Peyer's patch (tissue), 4 donors: ENCODE measurements at regions not wholly inside any gene's neighbourhood (a gene's known extent, or its start where the extent isn't known, plus 50 kb on each side); places are given as distances from the start of the nearest gene placed in this dataset.

Source experiments
- DNase-seq, 3 donors: peaks; one replicate each; pipeline ENCODE4 v3.0.0-alpha.2; 2017 to 2019
- H3K27ac ChIP-seq, 4 donors: fragments of 200-600 bp; sonication (generic); one replicate each; pipeline ENCODE4 v1.5.1; 2016 to 2019
- H3K27me3 ChIP-seq, 2 donors: fragments of 200-600 bp; sonication (generic); one replicate each; pipeline ENCODE4 v1.5.1; 2019
- H3K36me3 ChIP-seq, 3 donors: fragments of 200-600 bp; sonication (generic); one replicate each; pipeline ENCODE4 v1.5.1; 2016 to 2019
- H3K4me1 ChIP-seq, 4 donors: fragments of 200-600 bp; sonication (generic); one replicate each; pipeline ENCODE4 v1.5.1; 2016 to 2019
- H3K4me3 ChIP-seq, 4 donors: fragments of 200-600 bp; sonication (generic); 1 replicate in 3 of 4; 2 replicates in 1 of 4; pipeline ENCODE4 v1.5.1; 2016 to 2019; ENCODE audit warnings: mild to moderate bottlenecking in 1 of 4
- H3K9me3 ChIP-seq, 4 donors: fragments of 200-600 bp; sonication (generic); one replicate each; pipeline ENCODE4 v1.5.1; 2016 to 2019; ENCODE audit warnings: mild to moderate bottlenecking in 1 of 4
- CTCF ChIP-seq, 6 experiments: fragments of 450-650 bp in 4 of 6; fragments of 200-600 bp in 2 of 6; sonication (generic) in 1 of 6; IDR thresholded peaks; one replicate each; pipeline ENCODE4 v1.5.1; 2017 to 2019; ENCODE audit warnings: antibody characterized with exemption in 6 of 6, mild to moderate bottlenecking in 3 of 6, moderate library complexity in 1 of 6
- POLR2A ChIP-seq, 2 donors: fragments of 450-650 bp; IDR thresholded peaks; one replicate each; pipeline ENCODE4 v1.5.1; 2017; ENCODE audit warnings: antibody characterized with exemption in 2 of 2, mild to moderate bottlenecking in 2 of 2, moderate library complexity in 2 of 2

DNA sequence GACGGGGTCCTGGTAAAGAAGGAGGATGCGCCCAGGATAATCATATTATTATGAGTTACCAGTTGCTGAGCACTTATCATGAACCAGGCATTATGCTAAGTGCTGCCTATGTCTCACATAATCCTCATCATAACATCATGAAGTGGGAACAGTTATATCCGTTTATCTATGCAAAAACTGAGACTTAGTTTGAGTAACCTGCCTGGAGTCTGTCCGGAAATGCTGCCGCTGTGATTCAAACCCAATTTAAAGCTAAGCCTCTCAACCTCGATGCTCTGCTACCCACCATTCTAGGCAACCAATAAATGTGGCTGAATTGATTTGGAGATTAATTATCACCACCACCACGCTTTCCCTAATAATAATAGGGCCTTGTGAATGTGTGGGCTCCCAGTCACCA is 111.5 kb upstream of the CLMP start:
- Histone ChIP-seq H3K27ac (no peak overlapping the region), H3K27me3 (no peaks in the 10 kb centered on the region), H3K36me3 (no peaks in the 10 kb centered on the region), H3K4me1 (peaks cover 0 to 10% (median 2%) of the 10 kb centered on the region in 4 donors), H3K4me3 (no peak overlapping the region), H3K9me3 (no peaks in the 10 kb centered on the region)
- no peak for TF ChIP-seq POLR2A (IDR thresholded peaks at IDR 0.05)
- no peak for TF ChIP-seq CTCF (IDR thresholded peaks at IDR 0.05)
- no peak for DNase-seq

DNA sequence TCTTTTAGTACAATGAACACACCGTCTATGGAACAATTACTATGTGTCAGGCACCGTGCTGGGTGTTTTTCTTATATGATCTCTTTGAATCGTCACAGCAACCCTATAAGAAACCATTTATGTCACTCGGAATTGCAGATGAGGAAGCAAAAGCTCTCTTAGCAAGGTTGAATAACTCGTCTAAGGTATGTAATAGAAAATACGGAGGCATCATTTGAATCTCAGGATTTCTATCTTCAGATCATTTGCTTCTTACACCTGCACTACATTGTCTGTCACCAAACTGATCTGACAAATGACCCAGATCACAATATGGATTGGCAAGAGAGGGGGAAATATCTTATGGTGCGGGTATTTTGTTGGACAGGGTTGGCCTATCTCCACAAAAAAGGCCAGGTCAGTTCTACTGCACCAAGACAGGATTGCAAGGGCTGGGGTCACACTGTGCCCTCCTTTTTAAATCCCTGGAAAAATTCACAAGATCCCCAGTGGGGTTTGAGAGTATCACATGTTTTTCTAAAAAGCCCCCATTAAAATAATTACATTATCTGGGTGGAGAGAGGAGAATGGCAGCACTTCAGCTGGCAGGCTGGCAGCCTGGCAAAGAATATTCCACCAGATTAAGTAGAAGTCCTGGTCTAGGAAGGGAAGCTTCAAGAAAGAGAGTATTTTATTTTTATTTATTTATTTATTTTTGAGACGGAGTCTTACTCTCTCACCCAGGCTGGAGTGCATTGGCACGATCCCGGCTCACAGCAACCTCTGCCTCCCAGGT is 110.7 kb upstream of the CLMP start:
- TF ChIP-seq POLR2A (IDR thresholded peaks at IDR 0.05), result no peak
- TF ChIP-seq CTCF (IDR thresholded peaks at IDR 0.05), result no peak
- DNase-seq, result no peak
- H3K9me3 ChIP-seq, result no peaks in the 10 kb centered on the region
- H3K27me3 ChIP-seq, result no peaks in the 10 kb centered on the region
- no peaks in the 10 kb centered on the region for H3K36me3 ChIP-seq
- H3K4me1 ChIP-seq, result peaks cover 0 to 12% (median 3%) of the 10 kb centered on the region in 4 donors
- no peak overlapping the region for H3K4me3 ChIP-seq
- H3K27ac ChIP-seq, result no peak overlapping the region

DNA sequence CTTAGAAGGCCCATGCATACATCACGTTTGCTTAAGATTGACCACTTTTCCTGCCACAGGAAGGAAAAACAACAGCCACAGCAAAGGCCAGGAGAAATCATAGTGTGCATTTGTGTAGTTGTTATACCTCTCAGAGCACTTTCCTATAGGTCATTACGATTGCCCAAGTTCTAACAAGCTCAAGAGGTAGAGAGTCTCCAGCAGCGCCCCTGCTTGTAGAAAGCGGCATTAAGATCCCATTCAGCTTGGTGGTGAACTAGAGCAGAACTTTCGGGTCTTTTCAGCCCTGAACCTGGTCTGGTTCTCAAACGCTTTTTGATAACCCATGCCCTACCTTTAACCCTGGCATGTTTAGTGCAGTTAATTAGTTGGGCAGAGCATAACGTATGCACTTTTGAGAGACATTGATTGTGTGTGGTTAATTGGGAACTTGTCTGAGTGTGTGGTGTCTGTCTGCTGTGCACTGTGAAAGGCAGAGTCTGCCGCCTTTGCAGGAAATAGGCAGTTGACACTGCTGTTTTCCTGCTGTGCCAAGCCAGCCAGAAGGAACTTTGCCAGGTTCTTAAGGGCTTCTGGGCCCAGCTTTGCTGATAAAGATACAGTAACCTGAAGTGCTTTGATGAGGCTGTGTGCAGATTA is 109.9 kb upstream of the CLMP start:
- TF ChIP-seq POLR2A (IDR thresholded peaks at IDR 0.05) (no peak), CTCF (IDR thresholded peaks at IDR 0.05) (no peak)
- Histone ChIP-seq H3K27ac (no peak overlapping the region), H3K27me3 (no peaks in the 10 kb centered on the region), H3K4me3 (no peak overlapping the region), H3K4me1 (peaks cover 0 to 12% (median 3%) of the 10 kb centered on the region in 4 donors), H3K9me3 (no peaks in the 10 kb centered on the region), H3K36me3 (no peaks in the 10 kb centered on the region)
- no peak for DNase-seq

DNA sequence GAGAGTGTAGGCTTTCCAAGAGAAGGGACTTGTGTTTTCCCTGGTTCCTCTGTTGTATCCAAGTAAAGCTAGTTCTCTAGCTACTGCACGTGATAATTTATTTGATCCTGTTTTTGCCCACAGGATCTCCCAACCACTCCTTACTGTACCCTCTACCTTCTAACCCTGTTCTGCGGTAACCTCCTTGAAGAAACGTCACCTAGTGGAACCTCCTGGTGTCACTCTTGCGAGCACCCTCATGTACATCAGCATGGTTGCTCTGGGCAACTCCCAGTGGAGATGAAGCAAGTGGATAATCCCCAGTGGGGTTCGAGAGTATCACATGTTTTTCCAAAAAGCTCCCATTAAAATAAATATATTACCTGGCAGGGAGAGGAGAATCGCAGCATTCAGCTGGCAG is 108.9 kb upstream of the CLMP start:
- no peaks in the 10 kb centered on the region for H3K27me3 ChIP-seq
- no peak overlapping the region for H3K4me3 ChIP-seq
- no peaks in the 10 kb centered on the region for H3K36me3 ChIP-seq
- DNase-seq, result no peak
- peak overlapping the region in 1 of 4 donors; percentile 25 for H3K27ac ChIP-seq
- H3K4me1 ChIP-seq, result peaks cover 0 to 12% (median 3%) of the 10 kb centered on the region in 4 donors
- no peaks in the 10 kb centered on the region for H3K9me3 ChIP-seq
- no peak for TF ChIP-seq POLR2A (IDR thresholded peaks at IDR 0.05)
- TF ChIP-seq CTCF (IDR thresholded peaks at IDR 0.05), result no peak

DNA sequence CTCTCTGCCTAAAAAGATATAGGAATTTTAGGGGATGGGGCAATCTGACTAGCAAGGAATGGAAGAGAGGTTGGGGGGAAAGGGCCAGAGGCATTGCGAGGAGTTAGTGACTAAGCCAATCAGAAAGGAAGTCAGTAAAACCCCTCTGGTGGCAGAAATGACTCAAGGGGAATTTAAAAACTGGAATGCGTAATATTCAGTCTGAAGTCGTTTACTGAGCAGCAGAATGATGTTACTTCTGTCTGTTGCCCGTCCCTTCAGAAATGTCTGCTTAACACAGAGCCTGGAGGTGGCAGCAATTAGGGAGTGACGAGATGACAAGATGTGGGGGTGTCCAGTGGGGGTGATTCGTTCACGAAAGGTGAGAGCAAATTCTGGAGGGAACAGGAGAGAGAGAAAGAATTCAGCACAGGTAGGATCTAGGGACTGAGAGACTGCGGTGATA is 107.7 kb upstream of the CLMP start:
- no peaks in the 10 kb centered on the region for H3K27me3 ChIP-seq

More for the DNA sequence above, 107.7 kb upstream of the CLMP start:
- TF ChIP-seq CTCF (IDR thresholded peaks at IDR 0.05), result no peak
- TF ChIP-seq POLR2A (IDR thresholded peaks at IDR 0.05), result no peak
- Histone ChIP-seq H3K27ac (peak overlapping the region in 1 of 4 donors; percentile 17), H3K4me3 (no peak overlapping the region), H3K4me1 (peaks cover 0 to 12% (median 3%) of the 10 kb centered on the region in 4 donors), H3K9me3 (no peaks in the 10 kb centered on the region), H3K36me3 (no peaks in the 10 kb centered on the region)
- DNase-seq, result no peak
